ENCODE measurements at regions not wholly inside any gene's neighbourhood (a gene's known extent, or its start where the extent isn't known, plus 50 kb on each side); places are given as distances from the start of the nearest gene placed in this dataset.

DNA sequence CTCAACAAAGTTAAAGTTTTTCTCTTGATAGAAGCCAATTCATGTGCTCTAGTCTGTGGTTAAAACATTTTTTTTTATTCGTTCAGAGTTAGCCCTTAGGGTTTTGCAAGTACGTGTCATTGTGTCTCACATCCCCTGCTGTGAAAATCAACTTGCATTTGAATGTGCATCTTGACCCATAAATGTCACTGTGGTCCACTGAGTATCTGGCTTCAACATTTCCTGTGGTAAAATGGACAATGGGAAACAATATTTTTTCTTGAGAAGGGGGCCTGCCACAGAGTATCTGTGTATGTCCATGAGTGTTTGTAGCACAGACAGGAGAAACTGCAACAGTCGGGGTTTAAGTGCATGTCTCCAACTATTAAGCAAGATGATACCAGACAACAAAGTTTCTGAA, 554.8 kb upstream of the TENM3 start:
- Histone ChIP-seq H3K9me3 (no peaks in the 10 kb centered on the region), H3K27me3 (no peaks in the 10 kb centered on the region), H3K36me3 (no peaks in the 10 kb centered on the region), H3K4me3 (no peak overlapping the region), H3K27ac (no peak overlapping the region), H3K4me1 (no peaks in the 10 kb centered on the region)
- DNase-seq (no peak), ATAC-seq (no peak)
- no peak for TF ChIP-seq CTCF (IDR thresholded peaks at IDR 0.05)
- intact Hi-C loops (cut with DNase I) = no loop called here

DNA sequence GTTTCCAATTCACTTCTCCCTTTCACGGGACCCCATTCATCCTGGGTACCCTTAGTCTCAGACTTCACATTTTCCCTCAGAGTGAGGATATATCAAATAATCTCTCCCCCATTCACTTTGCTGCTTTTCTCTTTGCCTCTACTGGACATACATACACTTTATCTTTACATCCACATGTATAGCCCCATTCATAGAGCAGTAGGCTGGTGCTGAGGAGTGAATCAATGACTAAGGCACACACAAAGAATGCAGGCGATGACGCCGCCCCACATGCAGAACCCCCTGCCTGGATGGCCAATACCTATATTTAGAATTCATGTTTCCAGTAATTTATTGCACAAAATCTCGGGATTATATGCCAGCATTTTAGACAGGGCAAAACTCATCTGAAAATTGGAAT, 554.3 kb upstream of the TENM3 start:
- no peak overlapping the region for H3K27ac ChIP-seq
- intact Hi-C loops (cut with DNase I) = no loop called here

GRCh38 chr4:181690498-181690897, 552.7 kb upstream of the TENM3 start:
- Histone ChIP-seq H3K27ac (no peak overlapping the region), H3K9me3 (no peaks in the 10 kb centered on the region), H3K27me3 (no peaks in the 10 kb centered on the region), H3K4me1 (no peaks in the 10 kb centered on the region), H3K36me3 (no peaks in the 10 kb centered on the region), H3K4me3 (no peak overlapping the region)
- DNase-seq = no peak
- intact Hi-C loops (cut with DNase I) = no loop called here
- no peak for TF ChIP-seq CTCF (IDR thresholded peaks at IDR 0.05)
- ATAC-seq = no peak

More for the DNA sequence above, 554.3 kb upstream of the TENM3 start:
- Histone ChIP-seq H3K4me3 (no peak overlapping the region), H3K27me3 (no peaks in the 10 kb centered on the region), H3K9me3 (no peaks in the 10 kb centered on the region), H3K36me3 (no peaks in the 10 kb centered on the region), H3K4me1 (no peaks in the 10 kb centered on the region)
- ATAC-seq (no peak), DNase-seq (no peak)
- TF ChIP-seq CTCF (IDR thresholded peaks at IDR 0.05) = no peak

DNA sequence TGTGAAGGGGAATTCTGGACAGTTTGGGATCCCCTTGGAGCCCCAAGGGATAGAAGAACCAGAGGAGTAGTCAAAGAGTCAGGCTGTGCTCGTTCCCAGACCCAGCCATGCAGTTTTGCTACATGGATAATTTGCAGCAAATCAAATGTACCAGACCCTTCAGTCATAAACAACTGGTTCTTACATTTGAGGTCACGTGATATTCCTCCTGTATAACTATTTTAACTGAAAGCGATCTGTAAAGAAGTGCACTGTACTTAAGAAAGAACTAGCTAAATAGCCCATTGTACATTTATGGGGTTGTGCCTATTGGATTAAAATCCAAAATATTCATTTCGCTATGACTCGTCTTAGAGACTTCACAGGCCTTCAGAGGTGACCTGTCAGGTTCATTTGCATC, 550.2 kb upstream of the TENM3 start:
- Histone ChIP-seq H3K36me3 (no peaks in the 10 kb centered on the region), H3K4me1 (no peaks in the 10 kb centered on the region), H3K27me3 (no peaks in the 10 kb centered on the region), H3K4me3 (no peak overlapping the region), H3K9me3 (peaks cover 0 to 7% of the 10 kb centered on the region in 2 donors), H3K27ac (no peak overlapping the region)
- no peak for DNase-seq
- intact Hi-C loops (cut with DNase I) = no loop called here
- no peak for ATAC-seq
- no peak for TF ChIP-seq CTCF (IDR thresholded peaks at IDR 0.05)

DNA sequence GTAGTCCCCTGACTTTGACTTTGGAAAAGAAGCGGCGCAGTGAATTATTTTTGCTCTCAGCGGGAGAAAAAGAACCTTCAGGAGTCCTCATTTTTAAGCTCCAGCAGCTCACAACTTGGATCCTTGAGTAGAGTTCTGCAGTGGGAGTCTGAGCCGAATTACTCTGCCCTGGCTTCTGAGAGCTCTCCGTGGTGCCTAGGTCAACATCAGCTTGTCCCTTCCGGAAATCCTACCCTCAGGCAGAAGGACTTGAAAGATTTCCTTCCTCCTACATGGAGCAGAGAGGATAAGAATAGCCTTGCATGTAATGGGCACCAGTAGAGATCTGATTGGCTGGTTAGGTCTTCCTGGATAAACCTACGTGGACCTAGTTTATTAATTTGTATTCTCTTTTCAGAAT, 549.7 kb upstream of the TENM3 start:
- Histone ChIP-seq H3K4me3 (no peak overlapping the region), H3K27ac (no peak overlapping the region), H3K9me3 (peaks cover 0 to 7% of the 10 kb centered on the region in 2 donors), H3K27me3 (no peaks in the 10 kb centered on the region), H3K4me1 (no peaks in the 10 kb centered on the region), H3K36me3 (no peaks in the 10 kb centered on the region)
- no peak for ATAC-seq
- intact Hi-C loops (cut with DNase I) = no loop called here
- no peak for TF ChIP-seq CTCF (IDR thresholded peaks at IDR 0.05)
- DNase-seq = no peak
